ENCODE measurements at regions not wholly inside any gene's neighbourhood (a gene's known extent, or its start where the extent isn't known, plus 50 kb on each side); places are given as distances from the start of the nearest gene placed in this dataset.

GRCh38 chr12:131607658-131608447 is 103.0 kb upstream of the SFSWAP start:
- Histone ChIP-seq H3K4me3 (ENCODE audit: low read depth, low read length, poor library complexity, severe bottlenecking) (no peak overlapping the region), H3K4me1 (ENCODE audit: insufficient read depth, low read length, poor library complexity, severe bottlenecking) (no peaks in the 10 kb centered on the region), H3K27ac (ENCODE audit: low read depth, low read length, poor library complexity, severe bottlenecking) (no peak overlapping the region), H3K36me3 (ENCODE audit: insufficient read depth, low read length, poor library complexity, severe bottlenecking) (no peaks in the 10 kb centered on the region), H3K9me3 (ENCODE audit: low read depth, low read length, poor library complexity, severe bottlenecking) (no peaks in the 10 kb centered on the region), H3K27me3 (replicated peaks; ENCODE audit: insufficient read depth, low read depth, low read length, poor library complexity) (peaks cover 31% of the 10 kb centered on the region)
- CTCF ChIA-PET = no interaction called here
- POLR2A ChIA-PET (ENCODE audit: low non-redundant PET) = no interaction called here
- intact Hi-C loops (cut with micrococcal nuclease; ENCODE audit: unreplicated experiment) = loop anchor here (5.0 to 10.0 kb wide), 2 partner anchors 107 to 224 kb away; partner anchors contain the start of gene SFSWAP
- BruUV-seq (replicated peaks) = no TSS peak
- TF ChIP-seq, protein P1, sequence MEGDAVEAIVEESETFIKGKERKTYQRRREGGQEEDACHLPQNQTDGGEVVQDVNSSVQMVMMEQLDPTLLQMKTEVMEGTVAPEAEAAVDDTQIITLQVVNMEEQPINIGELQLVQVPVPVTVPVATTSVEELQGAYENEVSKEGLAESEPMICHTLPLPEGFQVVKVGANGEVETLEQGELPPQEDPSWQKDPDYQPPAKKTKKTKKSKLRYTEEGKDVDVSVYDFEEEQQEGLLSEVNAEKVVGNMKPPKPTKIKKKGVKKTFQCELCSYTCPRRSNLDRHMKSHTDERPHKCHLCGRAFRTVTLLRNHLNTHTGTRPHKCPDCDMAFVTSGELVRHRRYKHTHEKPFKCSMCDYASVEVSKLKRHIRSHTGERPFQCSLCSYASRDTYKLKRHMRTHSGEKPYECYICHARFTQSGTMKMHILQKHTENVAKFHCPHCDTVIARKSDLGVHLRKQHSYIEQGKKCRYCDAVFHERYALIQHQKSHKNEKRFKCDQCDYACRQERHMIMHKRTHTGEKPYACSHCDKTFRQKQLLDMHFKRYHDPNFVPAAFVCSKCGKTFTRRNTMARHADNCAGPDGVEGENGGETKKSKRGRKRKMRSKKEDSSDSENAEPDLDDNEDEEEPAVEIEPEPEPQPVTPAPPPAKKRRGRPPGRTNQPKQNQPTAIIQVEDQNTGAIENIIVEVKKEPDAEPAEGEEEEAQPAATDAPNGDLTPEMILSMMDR (conservative IDR thresholded peaks at IDR 0.05; ENCODE audit: low read depth, low read length) = no peak
- no peak for TF ChIP-seq EZH2 (IDR thresholded peaks at IDR 0.05; ENCODE audit: borderline replicate concordance, low read depth, low read length, poor library complexity, severe bottlenecking)
- no peak for DNase-seq (ENCODE audit: low spot score)

- Histone ChIP-seq H3K4me3 (ENCODE audit: low read depth, low read length, poor library complexity, severe bottlenecking) (no peak overlapping the region), H3K27ac (ENCODE audit: low read depth, low read length, poor library complexity, severe bottlenecking) (no peak overlapping the region), H3K4me1 (ENCODE audit: insufficient read depth, low read length, poor library complexity, severe bottlenecking) (no peaks in the 10 kb centered on the region), H3K27me3 (replicated peaks; ENCODE audit: insufficient read depth, low read depth, low read length, poor library complexity) (peaks cover 42% of the 10 kb centered on the region), H3K9me3 (ENCODE audit: low read depth, low read length, poor library complexity, severe bottlenecking) (no peaks in the 10 kb centered on the region), H3K36me3 (ENCODE audit: insufficient read depth, low read length, poor library complexity, severe bottlenecking) (no peaks in the 10 kb centered on the region)
- BruUV-seq (replicated peaks) = no TSS peak
- ChIA-PET POLR2A (ENCODE audit: low non-redundant PET) (no interaction called here), CTCF (no interaction called here)
- TF ChIP-seq EZH2 (IDR thresholded peaks at IDR 0.05; ENCODE audit: borderline replicate concordance, low read depth, low read length, poor library complexity, severe bottlenecking) = no peak
- TF ChIP-seq, protein P1 (conservative IDR thresholded peaks at IDR 0.05; ENCODE audit: low read depth, low read length) = peak; percentile 86
- intact Hi-C loops (cut with micrococcal nuclease; ENCODE audit: unreplicated experiment) = loop anchor here (5.0 to 10.0 kb wide), 2 partner anchors 106 to 223 kb away; partner anchors contain the start of gene SFSWAP
- DNase-seq (ENCODE audit: low spot score) = peak; percentile 69
These were observed 101.9 kb upstream of the SFSWAP start for GRCh38 chr12:131608740-131609690.

- Histone ChIP-seq H3K36me3 (ENCODE audit: insufficient read depth, low read length, poor library complexity, severe bottlenecking) (no peaks in the 10 kb centered on the region), H3K4me3 (ENCODE audit: low read depth, low read length, poor library complexity, severe bottlenecking) (no peak overlapping the region), H3K4me1 (ENCODE audit: insufficient read depth, low read length, poor library complexity, severe bottlenecking) (no peaks in the 10 kb centered on the region), H3K27me3 (replicated peaks; ENCODE audit: insufficient read depth, low read depth, low read length, poor library complexity) (peaks cover 42% of the 10 kb centered on the region), H3K9me3 (ENCODE audit: low read depth, low read length, poor library complexity, severe bottlenecking) (no peaks in the 10 kb centered on the region), H3K27ac (ENCODE audit: low read depth, low read length, poor library complexity, severe bottlenecking) (no peak overlapping the region)
- TF ChIP-seq, protein P1 (conservative IDR thresholded peaks at IDR 0.05; ENCODE audit: low read depth, low read length) = no peak
- TF ChIP-seq EZH2 (IDR thresholded peaks at IDR 0.05; ENCODE audit: borderline replicate concordance, low read depth, low read length, poor library complexity, severe bottlenecking) = no peak
- ChIA-PET CTCF (no interaction called here), POLR2A (ENCODE audit: low non-redundant PET) (no interaction called here)
- DNase-seq (ENCODE audit: low spot score) = no peak
- intact Hi-C loops (cut with micrococcal nuclease; ENCODE audit: unreplicated experiment) = loop anchor here (5.0 to 10.0 kb wide), 2 partner anchors 105 to 223 kb away; partner anchors contain the start of gene SFSWAP
- no TSS peak for BruUV-seq (replicated peaks)
These were observed 101.1 kb upstream of the SFSWAP start for GRCh38 chr12:131609762-131610161.
